ENCODE measurements at regions not wholly inside any gene's neighbourhood (a gene's known extent, or its start where the extent isn't known, plus 50 kb on each side); places are given as distances from the start of the nearest gene placed in this dataset.

- DNase-seq (ENCODE audit: low spot score) = no peak
- Mint-ChIP-seq H3K36me3 (no peaks in the 10 kb centered on the region), H3K9me3 (no peaks in the 10 kb centered on the region), H3K27ac (no peak overlapping the region), H3K4me3 (no peak overlapping the region), H3K27me3 (ENCODE audit: insufficient read depth, low read depth) (no peaks in the 10 kb centered on the region), H3K4me1 (no peaks in the 10 kb centered on the region)
- H3F3A ChIP-seq (ENCODE audit: low read depth) = no peaks in the 10 kb centered on the region
- H3K4me2 ChIP-seq = no peak overlapping the region
- H3K4me3 ChIP-seq = no peak overlapping the region
- H4K20me1 ChIP-seq (ENCODE audit: low read depth) = no peaks in the 10 kb centered on the region
- no peak overlapping the region for H2AFZ ChIP-seq (replicated peaks)
- peaks cover 4% of the 10 kb centered on the region for H3K4me1 ChIP-seq
- no peaks in the 10 kb centered on the region for H3K27me3 ChIP-seq
- no peak overlapping the region for H3K9ac ChIP-seq
- no peaks in the 10 kb centered on the region for H3K36me3 ChIP-seq
- H3K9me3 ChIP-seq (ENCODE audit: low read depth) = no peaks in the 10 kb centered on the region
- no peaks in the 10 kb centered on the region for H3K79me2 ChIP-seq (ENCODE audit: low read depth)
- TF ChIP-seq EZH2 (IDR thresholded peaks at IDR 0.05) (no peak), CTCF (IDR thresholded peaks at IDR 0.05) (no peak), EZH2phosphoT487 (IDR thresholded peaks at IDR 0.05) (no peak)
- no peak overlapping the region for H3K27ac ChIP-seq
Observed at GRCh38 chr5:43874772-43875171, 271.8 kb downstream of the NNT start.

GRCh38 chr5:43873791-43874190 is 270.8 kb downstream of the NNT start:
- Histone ChIP-seq H3K4me1 (peaks cover 4% of the 10 kb centered on the region), H3K79me2 (ENCODE audit: low read depth) (no peaks in the 10 kb centered on the region), H3K27me3 (no peaks in the 10 kb centered on the region), H3K36me3 (no peaks in the 10 kb centered on the region), H3K9me3 (ENCODE audit: low read depth) (no peaks in the 10 kb centered on the region), H3K4me2 (no peak overlapping the region), H2AFZ (replicated peaks) (no peak overlapping the region), H3K27ac (no peak overlapping the region), H3K9ac (no peak overlapping the region), H3F3A (ENCODE audit: low read depth) (no peaks in the 10 kb centered on the region), H3K4me3 (no peak overlapping the region), H4K20me1 (ENCODE audit: low read depth) (no peaks in the 10 kb centered on the region)
- no peaks in the 10 kb centered on the region for H3K4me1 Mint-ChIP-seq
- no peak overlapping the region for H3K4me3 Mint-ChIP-seq
- H3K9me3 Mint-ChIP-seq = no peaks in the 10 kb centered on the region
- TF ChIP-seq EZH2phosphoT487 (IDR thresholded peaks at IDR 0.05) (no peak), EZH2 (IDR thresholded peaks at IDR 0.05) (no peak), CTCF (IDR thresholded peaks at IDR 0.05) (no peak)
- H3K27me3 Mint-ChIP-seq (ENCODE audit: insufficient read depth, low read depth) = no peaks in the 10 kb centered on the region
- no peak for DNase-seq (ENCODE audit: low spot score)
- no peak overlapping the region for H3K27ac Mint-ChIP-seq
- H3K36me3 Mint-ChIP-seq = no peaks in the 10 kb centered on the region

- H3K27ac Mint-ChIP-seq = no peak overlapping the region
- H3K36me3 ChIP-seq = no peaks in the 10 kb centered on the region
- H3K9me3 ChIP-seq (ENCODE audit: low read depth) = no peaks in the 10 kb centered on the region
- no peak overlapping the region for H3K27ac ChIP-seq
- TF ChIP-seq EZH2 (IDR thresholded peaks at IDR 0.05) = no peak
- no peak for TF ChIP-seq EZH2phosphoT487 (IDR thresholded peaks at IDR 0.05)
- TF ChIP-seq CTCF (IDR thresholded peaks at IDR 0.05) = no peak
- H3K27me3 Mint-ChIP-seq (ENCODE audit: insufficient read depth, low read depth) = no peaks in the 10 kb centered on the region
- no peak overlapping the region for H3K4me3 ChIP-seq
- H3K4me3 Mint-ChIP-seq = no peak overlapping the region
- peaks cover 9% of the 10 kb centered on the region for H3K4me1 Mint-ChIP-seq
- H4K20me1 ChIP-seq (ENCODE audit: low read depth) = no peaks in the 10 kb centered on the region
- H3K9me3 Mint-ChIP-seq = no peaks in the 10 kb centered on the region
- no peaks in the 10 kb centered on the region for H3K36me3 Mint-ChIP-seq
- peaks cover 18% of the 10 kb centered on the region for H3K4me1 ChIP-seq
- DNase-seq (ENCODE audit: low spot score) = no peak
- no peak overlapping the region for H2AFZ ChIP-seq (replicated peaks)
- no peak overlapping the region for H3K4me2 ChIP-seq
- peaks cover 5% of the 10 kb centered on the region for H3F3A ChIP-seq (ENCODE audit: low read depth)
- no peak overlapping the region for H3K9ac ChIP-seq
- H3K27me3 ChIP-seq = no peaks in the 10 kb centered on the region
- no peaks in the 10 kb centered on the region for H3K79me2 ChIP-seq (ENCODE audit: low read depth)
Observed at GRCh38 chr5:43859309-43859708, 256.3 kb downstream of the NNT start.

All from neural progenitor cell (in vitro differentiated cells).